Suprapubic skin (tissue), 4 donors: ENCODE measurements at regions not wholly inside any gene's neighbourhood (a gene's known extent, or its start where the extent isn't known, plus 50 kb on each side); places are given as distances from the start of the nearest gene placed in this dataset.

Experiments used
- CTCF ChIP-seq, 2 donors: fragments of 200-600 bp in 1 of 2; fragments of 450-650 bp in 1 of 2; sonication (generic) in 1 of 2; IDR thresholded peaks; one replicate each; pipeline ENCODE4 v1.5.1; 2016 to 2019; ENCODE audit warnings: antibody characterized with exemption in 2 of 2, mild to moderate bottlenecking in 1 of 2, moderate library complexity in 1 of 2
- POLR2A ChIP-seq, 2 donors: fragments of 450-650 bp; IDR thresholded peaks; one replicate each; pipeline ENCODE4 v1.6.1; 2017; ENCODE audit warnings: antibody characterized with exemption in 2 of 2, mild to moderate bottlenecking in 2 of 2, moderate library complexity in 2 of 2
- POLR2AphosphoS5 ChIP-seq, 3 donors: sonication (generic); formaldehyde crosslinking; IDR thresholded peaks; one replicate each; pipeline ENCODE4 v1.6.1; 2017; ENCODE audit warnings: antibody characterized with exemption in 3 of 3

GRCh38 chr9:96020792-96021550, 145.5 kb downstream of the ERCC6L2 start:
- TF ChIP-seq CTCF (IDR thresholded peaks at IDR 0.05) (no peak), POLR2A (IDR thresholded peaks at IDR 0.05) (no peak), POLR2AphosphoS5 (IDR thresholded peaks at IDR 0.05) (no peak)
